Natural killer cell (primary cell): ENCODE measurements at regions not wholly inside any gene's neighbourhood (a gene's known extent, or its start where the extent isn't known, plus 50 kb on each side); places are given as distances from the start of the nearest gene placed in this dataset.

Experiments used
- ATAC-seq, 3 donors: fragments of 150-1000 bp in 2 of 3; fragments of 200-7000 bp in 1 of 3; cut with Tn5 transposase; 1 replicate in 1 of 3; 2 replicates in 2 of 3; pipeline ENCODE4 v1.10.0; 2021; ENCODE audit warnings: mild to moderate bottlenecking in 2 of 3, moderate library complexity in 2 of 3
- DNase-seq, 2 donors: peaks; one replicate each; pipeline versions ENCODE4 v3.0.0 to v3.0.0-alpha.2; 2013 to 2021; ENCODE audit warnings: mixed read lengths in 1 of 2
- H3K27ac ChIP-seq: one replicate; pipeline ENCODE4 v1.5.1; 2013; ENCODE audit warnings: mild to moderate bottlenecking, low read length
- H3K27me3 ChIP-seq: one replicate; pipeline ENCODE4 v1.6.1; 2013; ENCODE audit warnings: low read length; ENCODE audit not compliant: control insufficient read depth, insufficient read depth
- H3K36me3 ChIP-seq: one replicate; pipeline ENCODE4 v1.6.1; 2013; ENCODE audit warnings: low read length; ENCODE audit not compliant: control insufficient read depth, insufficient read depth
- H3K4me1 ChIP-seq: one replicate; pipeline ENCODE4 v1.6.1; 2013; ENCODE audit warnings: low read length; ENCODE audit not compliant: control insufficient read depth, insufficient read depth
- H3K4me3 ChIP-seq: one replicate; pipeline ENCODE4 v1.5.1; 2013; ENCODE audit warnings: low read length
- H3K9me3 ChIP-seq: one replicate; pipeline ENCODE4 v1.6.1; 2013; ENCODE audit warnings: low read length; ENCODE audit not compliant: control insufficient read depth, insufficient read depth
- H3K27ac Mint-ChIP-seq, 2 donors: one replicate each; pipeline ENCODE4 v1.8.0; 2022; ENCODE audit warnings: mild to moderate bottlenecking in 2 of 2, mixed read lengths in 2 of 2, moderate library complexity in 1 of 2
- H3K27me3 Mint-ChIP-seq, 2 donors: one replicate each; pipeline ENCODE4 v1.8.0; 2022; ENCODE audit warnings: low read depth in 2 of 2, mixed read lengths in 2 of 2
- H3K36me3 Mint-ChIP-seq: one replicate; pipeline ENCODE4 v1.8.0; 2022; ENCODE audit warnings: mixed read lengths
- H3K4me1 Mint-ChIP-seq, 2 donors: one replicate each; pipeline ENCODE4 v1.8.0; 2022; ENCODE audit warnings: mixed read lengths in 2 of 2
- H3K4me3 Mint-ChIP-seq: one replicate; pipeline ENCODE4 v1.8.0; 2022; ENCODE audit warnings: mild to moderate bottlenecking, moderate library complexity, mixed read lengths
- H3K9me3 Mint-ChIP-seq, 2 donors: one replicate each; pipeline ENCODE4 v1.8.0; 2022; ENCODE audit warnings: mixed read lengths in 2 of 2
- WGBS: methylation state at CpG from one replicate; pipeline ENCODE4 v1.1.7; 2013; ENCODE audit warnings: missing lambda C conversion rate; ENCODE audit not compliant: insufficient coverage; 5-methylcytosine and 5-hydroxymethylcytosine counted together
- intact Hi-C: fragments of 100-400 bp; cut with micrococcal nuclease; formaldehyde crosslinking; loops from one replicate; pipeline ENCODE4 v1.14.2; 2022
- TF ChIP-seq, protein P1 (sequence below): fragments of 200-600 bp; IDR thresholded peaks from one replicate; pipeline ENCODE4 v1.8.0; 2022; ENCODE audit warnings: antibody characterized with exemption

DNA sequence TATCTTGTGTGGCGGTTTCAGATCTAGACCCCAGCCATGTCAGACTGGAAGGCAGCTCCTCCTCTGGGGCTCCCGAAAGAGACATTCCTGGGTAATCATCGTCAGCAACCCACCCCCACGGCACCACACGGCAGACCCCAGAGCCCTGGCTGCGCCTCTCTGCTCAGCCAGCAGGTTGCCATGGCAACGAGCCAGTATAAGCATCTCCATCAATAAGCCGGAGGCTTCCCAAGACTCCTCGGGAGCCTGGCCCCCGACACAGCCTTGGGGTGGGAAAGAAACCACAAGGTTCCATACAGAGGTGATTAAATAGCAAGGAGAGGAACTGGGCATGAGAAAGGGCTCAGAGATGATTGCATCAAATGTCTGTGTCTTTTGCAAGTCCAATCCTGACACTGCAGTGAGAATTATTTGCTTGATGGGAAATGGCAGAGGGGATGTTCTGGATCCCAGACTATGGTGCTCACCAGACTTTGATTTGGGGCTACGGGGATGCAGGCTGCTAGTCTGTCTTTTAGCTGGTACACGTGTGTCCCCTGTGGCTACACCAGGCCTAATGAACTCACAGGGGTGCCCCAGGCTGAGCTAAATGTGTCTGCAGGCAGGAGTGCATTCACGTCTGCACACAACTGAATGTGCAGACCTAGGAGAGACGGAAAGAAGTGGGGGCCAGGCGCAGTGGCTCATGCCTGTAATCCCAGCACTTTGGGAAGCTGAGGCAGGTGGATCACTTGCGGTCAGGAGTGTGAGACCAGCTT, 320.5 kb upstream of the TNRC6C start:
- DNase-seq: no peak
- H3K4me1 ChIP-seq: no peaks in the 10 kb centered on the region
- no peaks in the 10 kb centered on the region for H3K9me3 ChIP-seq
- no peaks in the 10 kb centered on the region for H3K36me3 ChIP-seq
- Mint-ChIP-seq H3K4me3 (no peak overlapping the region), H3K9me3 (no peaks in the 10 kb centered on the region), H3K4me1 (no peaks in the 10 kb centered on the region), H3K36me3 (no peaks in the 10 kb centered on the region), H3K27me3 (peaks cover 4 to 11% of the 10 kb centered on the region in 2 donors), H3K27ac (no peak overlapping the region)
- intact Hi-C loops: no loop called here
- TF ChIP-seq, protein P1, sequence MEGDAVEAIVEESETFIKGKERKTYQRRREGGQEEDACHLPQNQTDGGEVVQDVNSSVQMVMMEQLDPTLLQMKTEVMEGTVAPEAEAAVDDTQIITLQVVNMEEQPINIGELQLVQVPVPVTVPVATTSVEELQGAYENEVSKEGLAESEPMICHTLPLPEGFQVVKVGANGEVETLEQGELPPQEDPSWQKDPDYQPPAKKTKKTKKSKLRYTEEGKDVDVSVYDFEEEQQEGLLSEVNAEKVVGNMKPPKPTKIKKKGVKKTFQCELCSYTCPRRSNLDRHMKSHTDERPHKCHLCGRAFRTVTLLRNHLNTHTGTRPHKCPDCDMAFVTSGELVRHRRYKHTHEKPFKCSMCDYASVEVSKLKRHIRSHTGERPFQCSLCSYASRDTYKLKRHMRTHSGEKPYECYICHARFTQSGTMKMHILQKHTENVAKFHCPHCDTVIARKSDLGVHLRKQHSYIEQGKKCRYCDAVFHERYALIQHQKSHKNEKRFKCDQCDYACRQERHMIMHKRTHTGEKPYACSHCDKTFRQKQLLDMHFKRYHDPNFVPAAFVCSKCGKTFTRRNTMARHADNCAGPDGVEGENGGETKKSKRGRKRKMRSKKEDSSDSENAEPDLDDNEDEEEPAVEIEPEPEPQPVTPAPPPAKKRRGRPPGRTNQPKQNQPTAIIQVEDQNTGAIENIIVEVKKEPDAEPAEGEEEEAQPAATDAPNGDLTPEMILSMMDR: no peak
- ATAC-seq: no peak
- no peak overlapping the region for H3K27ac ChIP-seq
- H3K4me3 ChIP-seq: no peak overlapping the region
- no peaks in the 10 kb centered on the region for H3K27me3 ChIP-seq
- WGBS: 87% methylated on average over 16 of the region's 16 CpGs

DNA sequence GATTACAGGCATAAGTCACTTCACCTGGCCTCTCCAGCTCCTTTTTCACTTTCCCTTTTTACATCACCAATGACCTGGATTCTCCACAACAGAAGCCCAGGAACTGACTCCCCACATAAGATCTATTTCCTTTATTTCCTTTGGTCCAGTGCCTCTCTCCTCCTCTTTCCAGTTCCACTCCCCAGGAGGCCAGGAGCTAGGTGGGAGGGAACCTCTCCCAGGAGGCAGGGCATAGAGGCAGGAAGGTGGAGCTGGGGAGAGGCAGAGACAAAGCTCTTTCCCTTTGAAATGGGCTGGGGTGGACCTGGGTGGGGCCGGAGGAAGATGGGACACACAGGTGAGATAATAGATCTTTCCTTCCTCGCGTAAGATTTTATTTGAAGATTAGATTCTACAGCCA, 318.3 kb upstream of the TNRC6C start:
- Mint-ChIP-seq H3K27me3 (peaks cover 4 to 11% of the 10 kb centered on the region in 2 donors), H3K4me3 (no peak overlapping the region), H3K36me3 (no peaks in the 10 kb centered on the region), H3K4me1 (no peaks in the 10 kb centered on the region), H3K9me3 (no peaks in the 10 kb centered on the region), H3K27ac (no peak overlapping the region)
- 84% methylated on average over 3 of the region's 3 CpGs for WGBS
- Histone ChIP-seq H3K36me3 (no peaks in the 10 kb centered on the region), H3K27me3 (no peaks in the 10 kb centered on the region), H3K9me3 (no peaks in the 10 kb centered on the region), H3K27ac (no peak overlapping the region), H3K4me1 (peaks cover 6% of the 10 kb centered on the region), H3K4me3 (no peak overlapping the region)
- no peak for DNase-seq
- TF ChIP-seq, protein P1: no peak
- intact Hi-C loops: no loop called here
- ATAC-seq: no peak

DNA sequence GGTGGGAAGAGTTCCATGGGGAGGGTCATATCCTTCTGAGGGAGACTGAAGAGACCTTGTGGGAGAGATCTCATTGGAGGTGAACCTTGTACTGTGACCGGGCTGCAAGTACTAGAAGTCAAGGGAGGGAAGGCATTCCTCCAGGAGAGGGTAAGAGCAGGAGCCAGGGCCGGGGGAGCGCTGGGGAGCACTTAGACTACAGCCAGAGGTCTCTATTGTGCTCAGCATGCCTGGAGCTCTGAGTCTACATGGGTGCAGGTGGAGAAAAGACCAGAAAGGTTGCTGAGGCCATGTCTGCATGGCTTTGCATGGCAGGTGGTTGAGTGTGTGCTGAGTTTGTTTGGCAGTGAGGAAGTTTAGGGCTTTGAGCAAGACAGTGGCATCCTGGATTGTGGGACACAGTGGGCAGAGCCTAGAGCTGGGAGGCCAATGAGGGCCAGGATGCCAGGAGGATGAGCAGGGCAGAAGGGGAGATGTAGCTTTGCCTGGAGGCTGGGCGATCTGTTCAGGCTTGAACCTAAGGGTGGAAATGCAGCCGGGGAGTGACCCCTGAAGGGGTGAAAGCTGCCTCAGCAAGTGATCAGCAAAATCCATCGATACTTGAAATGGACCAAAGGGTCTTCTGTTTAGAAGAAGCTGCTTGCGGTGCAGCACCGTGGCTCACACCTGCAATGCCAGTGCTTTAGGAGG, 317.4 kb upstream of the TNRC6C start:
- Histone ChIP-seq H3K36me3 (no peaks in the 10 kb centered on the region), H3K4me3 (no peak overlapping the region), H3K4me1 (peaks cover 15% of the 10 kb centered on the region), H3K27me3 (no peaks in the 10 kb centered on the region), H3K9me3 (no peaks in the 10 kb centered on the region), H3K27ac (no peak overlapping the region)
- ATAC-seq: no peak
- no peak overlapping the region for H3K4me3 Mint-ChIP-seq
- no peak overlapping the region for H3K27ac Mint-ChIP-seq
- intact Hi-C loops: no loop called here
- DNase-seq: no peak
- TF ChIP-seq, protein P1: no peak
- H3K27me3 Mint-ChIP-seq: peaks cover 4 to 11% of the 10 kb centered on the region in 2 donors
- H3K9me3 Mint-ChIP-seq: no peaks in the 10 kb centered on the region
- H3K4me1 Mint-ChIP-seq: peaks cover 0 to 5% of the 10 kb centered on the region in 2 donors
- no peaks in the 10 kb centered on the region for H3K36me3 Mint-ChIP-seq
- WGBS: 93% methylated on average over 8 of the region's 8 CpGs
